DMS 273 (cell line): ENCODE measurements at regions not wholly inside any gene's neighbourhood (a gene's known extent, or its start where the extent isn't known, plus 50 kb on each side); places are given as distances from the start of the nearest gene placed in this dataset.
A peak's percentile ranks its signal among the peaks of the same experiment; 100 is the strongest.
"Not testable (repeated sequence)": the region's sequence is repeated elsewhere in the genome, so short reads cannot be mapped to it uniquely, and the experiment has no call there.

ENCODE experiments used
- DNase-seq: peaks from one replicate; lab custom pipeline; 2025; ENCODE audit not compliant: unreplicated experiment; lab: John Stamatoyannopoulos, UW

DNA sequence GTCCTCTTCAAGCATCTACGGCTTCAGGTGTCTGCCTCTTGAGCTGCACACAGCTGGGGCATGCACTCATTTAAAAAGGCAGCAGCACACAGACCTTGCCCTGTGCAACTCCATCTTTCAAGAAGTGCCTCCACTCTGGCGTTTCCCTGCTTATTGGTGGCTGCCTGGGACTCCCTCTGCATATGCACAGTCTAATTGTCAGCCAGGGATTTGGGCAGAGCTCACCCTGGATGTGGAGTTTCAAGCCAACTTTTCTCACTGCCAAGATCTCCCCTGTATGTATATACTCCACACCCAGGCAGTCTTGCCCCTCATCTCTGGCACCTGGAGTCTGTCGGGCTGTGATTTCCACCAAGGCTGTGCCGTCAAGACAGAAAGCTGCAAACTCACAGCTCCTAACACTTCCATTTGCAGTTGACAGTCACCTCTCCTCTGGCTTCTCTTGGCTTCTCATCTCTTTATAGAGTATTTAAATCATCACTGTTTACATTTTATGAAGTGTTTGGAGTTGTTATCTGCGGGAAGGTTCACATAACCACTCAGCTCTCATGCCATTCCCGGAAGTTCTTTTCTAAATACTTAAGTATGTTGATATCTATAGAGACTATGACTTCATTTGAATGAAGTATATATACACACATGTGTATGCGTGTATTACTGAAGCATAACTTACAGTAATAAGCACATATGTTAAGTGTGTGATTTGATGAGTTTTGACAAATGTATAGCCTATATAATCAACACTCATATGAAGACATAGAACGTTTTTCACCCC, 128.2 kb downstream of the NPIPB11 start:
- DNase-seq, result not testable (repeated sequence)

DNA sequence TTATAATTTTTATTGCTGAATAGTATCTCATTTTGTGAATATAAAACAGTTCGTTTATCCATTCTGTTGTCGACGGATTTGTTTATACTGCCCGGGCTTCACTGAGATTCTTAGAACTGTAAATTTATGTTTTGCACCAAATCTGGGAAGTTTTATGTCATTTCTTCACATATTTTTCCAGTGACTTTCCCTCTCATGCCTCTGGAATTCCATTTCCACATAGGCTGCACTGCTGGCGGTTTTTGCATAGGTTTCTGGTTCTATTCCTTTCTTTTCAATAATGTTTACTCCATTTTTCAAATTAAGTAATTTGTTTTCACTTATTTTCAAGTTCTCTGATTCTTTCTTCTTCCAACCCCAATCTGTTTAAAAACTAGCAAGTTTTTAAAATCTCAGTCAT, 130.1 kb downstream of the NPIPB11 start:
- not testable (repeated sequence) for DNase-seq

DNA sequence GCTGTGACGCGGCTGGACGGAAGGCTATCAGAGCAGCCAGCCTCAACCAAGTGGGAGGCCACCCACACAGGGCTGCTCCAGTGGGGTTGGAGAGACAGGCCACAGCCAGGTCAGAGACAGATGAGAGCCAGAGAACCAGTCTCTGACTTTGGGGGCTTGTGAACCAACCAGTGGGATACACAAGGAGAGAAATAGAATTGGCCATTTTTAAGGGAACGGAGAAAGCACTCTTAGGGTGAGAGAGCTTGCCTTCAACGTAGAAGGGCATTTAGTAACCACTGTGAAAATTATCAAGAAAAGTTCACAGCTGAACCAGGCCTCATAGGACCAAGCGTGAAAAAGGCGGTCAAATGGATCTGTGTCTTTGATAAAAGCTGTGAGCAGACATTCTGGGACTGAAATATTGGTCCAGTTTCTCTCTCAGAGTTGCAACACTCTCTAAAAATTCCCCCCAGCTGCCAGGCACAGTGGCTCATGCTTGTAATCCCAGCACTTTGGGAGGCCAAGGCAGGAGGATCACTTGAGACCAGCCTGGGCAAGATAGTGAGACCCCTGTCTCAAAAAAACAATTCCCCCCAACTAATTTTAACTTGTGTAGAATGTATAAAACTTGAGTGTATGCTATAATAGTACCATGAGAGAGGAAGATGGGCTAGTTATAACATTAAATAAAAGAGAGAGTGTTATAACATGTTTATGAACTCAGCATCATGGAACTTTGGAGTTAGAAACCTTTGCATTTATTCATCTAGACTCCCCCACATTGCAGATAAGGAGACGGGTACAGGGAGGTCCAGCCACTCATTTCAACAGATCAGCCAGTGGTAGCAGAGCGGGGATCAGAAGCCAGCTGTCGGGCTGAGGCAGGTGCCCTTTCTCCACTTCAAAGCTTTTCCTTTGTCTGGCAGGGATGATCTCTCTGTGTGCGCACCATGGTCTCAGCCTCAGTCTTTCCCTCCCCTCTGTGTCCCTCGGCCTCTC, 132.2 kb downstream of the NPIPB11 start:
- not testable (repeated sequence) for DNase-seq

DNA sequence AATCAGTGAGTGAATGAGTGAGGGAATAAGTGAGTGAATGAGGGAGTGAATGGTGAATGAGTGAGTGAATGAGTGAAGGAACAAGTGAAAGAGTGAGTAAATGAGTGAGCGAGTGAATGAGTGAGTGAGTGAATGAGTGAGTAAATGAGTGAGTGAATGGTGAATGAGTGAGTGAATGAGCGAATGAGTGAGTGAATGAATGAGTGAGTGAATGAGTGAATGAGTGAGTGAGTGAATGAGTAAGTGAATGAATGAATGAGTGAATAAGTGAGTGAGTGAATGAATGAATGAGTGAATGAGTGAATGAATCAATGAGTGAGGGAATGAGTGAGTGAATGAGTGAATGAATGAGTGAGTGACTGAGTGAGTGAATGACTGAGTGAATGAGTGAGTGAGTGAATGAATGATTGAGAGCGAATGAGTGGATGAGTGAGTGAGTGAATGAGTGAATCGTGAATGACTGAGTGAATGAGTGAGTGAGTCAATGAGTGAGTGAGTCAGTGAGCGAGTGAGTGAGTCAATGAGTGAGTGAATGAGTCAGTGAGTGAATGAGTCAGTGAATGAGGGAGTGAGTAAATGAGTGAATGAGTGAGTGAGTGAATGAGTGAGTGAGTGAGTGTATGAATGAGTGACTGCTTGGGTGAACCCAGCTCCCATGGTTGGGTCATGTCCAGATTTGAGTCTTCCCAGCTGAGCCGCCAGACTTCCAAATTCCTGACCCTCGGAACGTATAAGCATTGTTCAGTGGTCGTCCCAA, 133.0 kb downstream of the NPIPB11 start:
- not testable (repeated sequence) for DNase-seq

DNA sequence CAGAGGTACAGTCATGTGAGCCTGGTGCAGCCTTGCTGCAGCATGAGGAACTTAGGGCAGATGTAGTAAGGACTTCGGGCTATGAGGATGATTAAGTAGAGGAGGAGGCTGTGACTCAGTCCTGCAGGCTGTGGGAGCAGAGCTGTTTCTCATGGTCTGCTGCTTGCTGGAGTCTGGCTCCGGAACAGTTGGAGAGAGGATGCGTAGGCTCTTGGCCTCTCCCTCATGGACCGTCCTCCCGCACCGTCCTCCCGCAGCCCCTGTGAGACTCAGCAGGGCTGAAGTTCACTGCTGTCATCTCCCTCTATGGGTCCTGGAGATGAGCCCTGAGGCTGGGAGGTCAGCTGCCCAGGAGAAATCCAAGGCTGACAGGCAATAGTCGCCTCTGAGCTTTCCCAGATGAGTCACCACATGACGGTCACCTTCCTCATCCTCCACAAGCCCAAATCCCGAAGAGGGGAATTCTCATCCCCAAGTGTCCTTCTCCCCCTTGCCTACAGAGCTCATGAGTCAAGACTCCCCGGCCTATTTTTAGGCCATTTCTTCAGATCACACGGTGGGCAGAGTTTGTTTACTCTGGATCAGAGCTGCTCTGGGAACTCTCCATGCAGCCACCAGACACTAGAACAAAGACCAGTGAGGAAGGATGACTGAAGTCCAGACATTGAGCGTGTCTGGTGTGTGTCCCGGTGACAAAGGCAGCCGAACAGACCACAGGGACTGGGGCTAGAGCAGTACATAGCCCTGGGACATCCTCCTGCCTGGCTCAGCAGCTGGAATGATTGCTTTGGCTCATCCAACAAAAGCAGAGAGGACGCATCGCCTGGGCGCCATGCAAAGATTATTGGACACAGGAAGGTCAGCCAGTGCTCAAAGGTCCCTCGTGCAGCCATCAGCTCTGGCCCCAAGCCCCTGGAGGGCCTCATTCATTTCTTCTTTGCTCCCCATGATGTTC, 134.5 kb downstream of the NPIPB11 start:
- DNase-seq, result not testable (repeated sequence)

DNA sequence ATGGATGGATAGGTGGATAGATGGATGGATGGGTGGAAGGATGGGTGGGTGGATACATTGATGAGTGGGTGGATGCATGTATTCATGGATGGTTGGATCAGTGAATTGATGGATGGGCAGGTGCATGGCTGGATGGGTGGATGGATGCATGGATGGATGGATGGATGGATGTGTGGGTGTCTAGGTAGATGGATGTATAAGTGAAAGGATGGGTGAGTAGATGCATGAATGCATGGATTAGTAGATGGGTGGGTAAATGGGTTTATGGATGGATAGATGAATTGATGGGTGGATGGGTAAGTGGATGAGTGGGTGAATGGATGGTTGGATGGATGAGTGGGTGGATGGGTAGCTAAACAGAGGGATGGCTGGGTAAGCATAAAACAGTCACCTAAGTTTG, 135.6 kb downstream of the NPIPB11 start:
- DNase-seq, result not testable (repeated sequence)

DNA sequence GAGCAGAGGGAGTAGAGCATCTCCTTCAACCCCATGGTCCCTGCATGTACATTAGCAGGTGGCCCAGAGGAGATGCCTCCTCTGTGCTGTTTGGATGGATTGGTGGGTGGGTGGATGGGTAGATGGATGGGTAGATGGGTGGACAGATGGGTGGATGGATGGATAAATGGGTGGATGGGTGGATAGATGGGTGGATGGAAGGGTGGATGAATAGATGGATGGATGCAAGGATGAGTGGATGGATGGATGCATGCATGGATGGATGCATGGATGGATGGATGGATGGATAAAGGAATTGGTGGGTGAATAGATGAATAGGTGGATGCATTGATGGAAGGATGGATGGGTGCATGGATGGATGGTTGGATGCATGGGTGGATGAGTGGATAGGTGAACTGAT, 136.5 kb downstream of the NPIPB11 start:
- not testable (repeated sequence) for DNase-seq

DNA sequence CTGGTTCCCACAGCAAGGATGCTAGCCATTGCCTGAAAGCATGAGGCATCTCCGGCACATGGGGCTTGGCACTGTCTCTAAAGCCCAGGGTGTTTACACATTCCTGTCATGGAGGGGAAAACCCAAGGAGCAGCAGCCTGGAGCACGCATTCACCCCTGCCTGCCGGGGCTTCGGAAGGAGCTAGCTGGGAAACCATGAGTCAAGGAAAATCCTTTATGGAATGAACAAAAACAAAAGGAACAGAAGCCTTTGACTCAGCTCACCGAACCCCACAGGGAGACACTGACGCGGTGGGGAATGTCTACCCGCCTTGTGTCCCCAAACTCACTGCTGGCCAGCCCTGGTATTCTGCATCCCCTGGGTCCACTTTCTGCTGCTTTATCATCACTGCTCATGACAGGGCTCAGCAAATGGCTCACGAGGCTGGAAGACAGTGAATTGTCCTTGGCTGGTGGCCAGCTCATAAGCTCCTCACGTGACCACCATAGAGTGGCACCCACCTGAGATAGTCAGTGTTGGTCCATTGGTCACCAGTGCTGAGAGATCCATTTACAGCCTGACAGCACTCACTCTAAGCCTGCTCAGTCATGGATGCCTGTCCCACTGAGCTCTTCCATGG, 137.2 kb downstream of the NPIPB11 start:
- DNase-seq, result not testable (repeated sequence)

DNA sequence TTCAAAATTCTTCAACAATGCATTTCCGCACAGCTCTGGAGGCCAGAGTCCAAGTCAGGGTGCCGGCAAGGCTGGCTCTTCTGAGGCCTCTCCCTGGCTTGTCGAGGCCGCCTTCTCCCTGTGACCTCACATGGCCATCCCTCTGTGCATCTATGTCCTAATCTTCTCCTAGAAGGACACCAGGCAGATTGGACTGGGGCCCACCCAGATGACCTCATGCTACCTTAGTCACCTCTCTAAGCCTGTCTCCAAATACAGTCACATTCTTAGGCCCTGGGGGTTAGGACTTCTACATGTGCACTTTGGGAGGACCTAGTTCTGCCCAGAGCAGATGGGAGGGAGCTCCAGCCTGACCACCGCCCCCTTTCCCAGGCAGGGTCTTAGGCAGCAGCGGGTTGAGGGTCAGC, 137.7 kb downstream of the NPIPB11 start:
- DNase-seq, result not testable (repeated sequence)

DNA sequence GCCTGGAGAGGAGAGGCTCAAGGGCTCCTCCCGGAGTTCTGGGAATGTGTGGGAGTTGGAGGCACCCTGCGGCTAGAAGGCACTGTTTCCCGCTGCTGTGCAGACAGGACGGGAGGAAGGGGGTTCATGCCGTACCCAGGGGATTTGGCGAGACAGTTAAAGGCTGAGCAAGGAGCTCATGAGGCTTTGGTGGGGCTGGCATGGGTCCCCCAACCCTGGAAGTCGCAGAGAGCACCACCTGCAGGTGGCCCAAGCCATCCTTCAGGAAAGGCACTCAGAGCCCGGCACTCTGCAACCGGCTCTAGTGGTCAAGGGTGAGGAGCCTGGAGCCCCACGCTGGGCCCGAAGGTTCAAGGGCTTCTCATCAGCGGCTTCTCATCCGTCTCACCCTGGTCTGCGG, 138.2 kb downstream of the NPIPB11 start:
- not testable (repeated sequence) for DNase-seq

DNA sequence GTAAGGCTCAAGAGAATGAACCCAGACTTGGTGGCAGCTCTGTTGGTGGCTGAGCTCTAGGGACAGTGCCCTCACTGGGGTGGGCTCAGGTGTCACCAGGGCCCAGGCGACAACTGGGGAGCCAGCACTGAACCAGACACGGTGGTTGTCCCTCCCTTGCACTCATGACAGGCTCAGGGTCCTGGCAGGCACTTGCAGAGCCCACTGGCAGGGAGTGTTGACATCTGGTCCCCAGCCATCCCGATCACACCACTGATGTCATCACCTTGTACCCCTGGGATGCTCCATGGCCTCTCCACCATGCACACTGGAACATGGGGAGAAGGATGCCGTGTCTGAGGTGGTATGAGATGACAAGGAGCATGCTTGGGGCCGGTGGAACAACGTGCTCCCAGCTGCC, 138.6 kb downstream of the NPIPB11 start:
- DNase-seq, result not testable (repeated sequence)

DNA sequence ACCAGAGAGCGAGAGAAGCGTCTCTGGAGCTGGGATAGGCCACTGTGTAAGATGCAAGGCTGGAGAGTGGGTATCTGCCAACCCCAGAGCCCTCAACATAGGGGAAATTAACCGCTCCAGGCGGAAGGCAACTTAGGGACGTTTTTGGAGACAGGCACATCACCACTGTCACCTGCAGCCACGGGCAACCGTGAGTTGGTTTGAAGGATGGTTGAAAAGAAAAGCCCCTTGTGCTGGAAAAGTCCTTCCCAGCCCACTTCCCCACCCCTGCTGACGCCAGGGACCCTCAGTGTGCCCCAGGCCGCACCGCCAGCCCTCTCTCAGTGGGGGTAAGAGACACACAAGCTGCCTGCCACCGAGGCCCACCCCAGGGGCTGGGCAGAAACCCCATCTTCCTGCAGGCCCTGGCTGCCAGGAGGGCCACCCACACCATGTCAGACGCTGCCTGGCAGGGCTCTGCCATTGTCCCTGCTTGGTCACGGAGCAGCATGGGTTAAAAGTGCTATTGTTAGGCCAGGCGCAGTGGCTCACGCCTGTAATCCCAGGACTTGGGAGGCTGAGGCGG, 139.4 kb downstream of the NPIPB11 start:
- DNase-seq, result not testable (repeated sequence)

DNA sequence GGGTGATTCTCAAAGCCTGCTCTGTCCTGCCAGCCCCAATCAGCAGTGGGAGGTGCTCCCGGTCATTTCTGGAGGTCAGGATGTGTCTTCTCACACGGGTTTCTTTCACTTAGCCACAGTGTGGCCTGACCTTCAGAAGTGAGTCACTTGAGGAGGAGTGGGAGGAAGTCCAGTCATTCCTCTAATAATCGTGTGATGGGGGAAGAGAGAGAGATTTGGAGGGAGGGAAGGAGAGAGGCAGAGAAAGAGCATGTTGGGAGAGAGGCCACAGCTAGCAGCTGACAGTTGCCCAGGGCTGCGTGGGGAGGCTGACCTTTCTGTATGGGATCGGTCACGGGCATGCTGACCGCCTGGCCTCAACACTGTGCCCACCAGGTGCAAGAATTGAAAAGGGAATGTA, 139.9 kb downstream of the NPIPB11 start:
- DNase-seq, result not testable (repeated sequence)

DNA sequence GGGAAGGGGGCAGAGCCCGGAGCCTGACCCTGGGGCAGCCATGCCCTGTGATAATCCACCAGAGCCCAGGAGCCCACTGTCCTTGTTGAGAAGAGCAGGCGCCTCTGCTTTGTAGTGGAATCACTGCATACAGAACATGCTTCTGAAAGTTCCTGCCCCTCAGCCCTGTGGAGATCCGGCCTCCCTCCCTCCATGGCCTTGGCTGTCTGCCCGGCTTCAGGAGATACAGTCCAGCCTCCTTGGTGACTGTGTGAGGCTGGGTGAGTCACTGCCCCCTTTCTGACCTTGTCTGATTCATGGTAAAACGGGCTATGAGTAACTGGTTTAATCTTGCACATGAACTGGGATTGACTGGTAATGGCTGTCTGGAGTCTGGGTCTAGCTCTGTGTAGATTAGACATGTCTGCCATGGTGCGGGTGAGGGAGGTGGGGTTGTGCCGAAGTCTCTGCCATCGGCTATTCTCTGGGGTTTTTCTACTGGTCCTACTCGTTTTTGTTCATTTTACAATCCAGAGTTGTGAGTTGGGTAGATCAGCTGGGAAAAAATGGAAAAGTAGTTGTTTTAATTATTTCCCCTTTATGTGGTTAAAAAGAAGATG, 141.2 kb downstream of the NPIPB11 start:
- peak; percentile 61 for DNase-seq

DNA sequence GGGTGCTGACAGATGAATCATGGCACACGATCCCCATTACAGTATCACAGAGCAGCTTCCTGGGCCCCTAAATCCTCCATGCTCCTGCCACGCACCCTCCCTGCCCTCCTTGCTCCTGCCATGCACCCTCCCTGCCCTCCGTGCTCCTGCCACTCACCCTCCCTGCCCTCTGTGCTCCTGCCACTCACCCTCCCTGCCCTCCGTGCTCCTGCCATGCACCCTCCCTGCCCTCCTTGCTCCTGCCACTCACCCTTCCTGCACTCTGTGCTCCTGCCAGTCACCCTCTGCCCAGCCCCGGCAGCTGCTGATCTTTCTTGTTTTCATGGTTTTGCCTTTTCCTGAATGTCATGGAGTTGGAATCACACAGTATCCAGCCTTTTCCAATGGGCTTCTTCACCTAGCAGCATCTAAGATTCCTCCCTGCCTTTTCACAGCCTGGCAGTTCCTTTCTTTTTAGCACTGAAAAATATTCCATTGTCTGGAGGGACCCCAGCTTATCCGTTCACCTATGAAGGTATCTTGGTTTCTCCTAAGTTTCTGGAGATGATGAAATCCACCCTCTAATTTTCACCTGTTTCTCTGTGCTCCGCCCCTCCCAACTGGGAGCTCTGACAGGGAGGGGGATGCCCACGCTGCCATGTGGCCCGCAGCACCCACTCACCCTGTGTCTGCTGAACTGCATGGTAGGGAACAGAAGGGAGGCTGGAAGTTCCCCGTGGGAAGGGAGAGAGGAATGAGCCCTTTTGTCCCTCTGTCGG, 142.3 kb downstream of the NPIPB11 start:
- DNase-seq, result not testable (repeated sequence)

DNA sequence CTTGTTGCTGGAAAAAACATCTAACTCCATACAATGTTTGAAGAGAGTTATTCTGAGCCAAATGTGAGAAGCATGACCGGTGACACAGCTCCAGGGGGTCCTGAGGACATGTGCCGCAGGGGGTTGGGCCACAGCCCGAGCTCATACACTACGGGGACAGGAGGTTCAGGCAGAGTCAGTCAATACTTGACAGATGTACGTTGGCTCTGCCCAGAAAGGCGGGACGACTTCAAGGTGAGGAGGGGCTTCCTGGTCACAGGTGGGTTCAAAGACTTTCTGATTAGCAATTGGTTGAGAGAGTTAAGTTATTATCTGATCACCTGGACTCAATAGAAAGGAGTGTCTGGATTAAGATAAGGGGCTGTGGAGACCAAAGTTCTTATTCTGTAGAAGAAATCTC, 143.8 kb downstream of the NPIPB11 start:
- DNase-seq, result not testable (repeated sequence)

DNA sequence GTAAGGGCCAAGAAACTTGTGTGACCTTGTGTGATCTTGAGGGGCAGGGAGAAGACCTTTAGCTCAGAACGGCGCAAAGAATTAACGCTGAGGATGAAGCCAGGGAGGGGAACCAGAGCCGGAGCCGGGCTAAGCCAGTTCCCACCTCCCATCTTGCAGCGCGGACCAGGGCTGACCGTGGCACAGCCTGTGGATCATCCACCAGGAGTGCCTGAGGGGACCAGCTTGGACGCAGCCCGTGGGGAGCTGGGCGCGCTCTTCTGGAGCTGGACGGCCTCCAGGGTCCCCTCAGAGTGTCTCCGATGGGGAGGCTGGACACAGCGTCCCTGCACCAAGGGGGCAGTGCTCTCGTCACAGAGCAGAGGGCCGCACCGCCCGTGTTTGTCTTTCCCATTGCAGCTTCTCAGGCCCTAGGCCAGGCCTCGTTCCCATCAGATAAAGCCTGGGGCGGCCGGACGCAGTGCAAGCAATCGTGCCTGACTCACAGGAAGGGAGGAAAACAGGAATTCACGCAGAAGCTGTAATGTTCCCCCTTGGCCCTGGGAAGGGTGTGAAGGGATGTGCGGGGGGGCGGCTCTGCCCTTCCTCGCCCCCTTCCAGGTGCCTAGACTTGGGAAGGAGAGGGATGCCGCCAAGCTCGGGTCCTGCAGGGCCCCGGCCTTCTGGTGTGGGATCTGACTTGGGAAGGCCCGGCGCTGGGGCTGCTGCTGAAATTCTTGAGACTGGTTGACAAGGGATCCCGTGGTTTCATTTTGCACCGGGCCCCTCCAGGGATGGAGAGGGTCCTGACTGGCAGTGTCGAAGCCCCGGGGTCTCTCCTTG, 144.9 kb downstream of the NPIPB11 start:
- DNase-seq, result not testable (repeated sequence)
